H1 (cell line): ENCODE measurements at regions not wholly inside any gene's neighbourhood (a gene's known extent, or its start where the extent isn't known, plus 50 kb on each side); places are given as distances from the start of the nearest gene placed in this dataset.

Experiments
- SP4 ChIP-seq: IDR thresholded peaks from 2 replicates; pipeline ENCODE4 v1.6.1; 2012; ENCODE audit warnings: low read length, inconsistent platforms
- TF ChIP-seq, protein P1 (sequence below): fragments of 300-600 bp; sonication (generic); IDR thresholded peaks from 2 replicates; pipeline ENCODE4 v1.7.1; 2012; ENCODE audit warnings: low read length, moderate library complexity, mild to moderate bottlenecking, inconsistent platforms; ENCODE audit not compliant: insufficient replicate concordance

DNA sequence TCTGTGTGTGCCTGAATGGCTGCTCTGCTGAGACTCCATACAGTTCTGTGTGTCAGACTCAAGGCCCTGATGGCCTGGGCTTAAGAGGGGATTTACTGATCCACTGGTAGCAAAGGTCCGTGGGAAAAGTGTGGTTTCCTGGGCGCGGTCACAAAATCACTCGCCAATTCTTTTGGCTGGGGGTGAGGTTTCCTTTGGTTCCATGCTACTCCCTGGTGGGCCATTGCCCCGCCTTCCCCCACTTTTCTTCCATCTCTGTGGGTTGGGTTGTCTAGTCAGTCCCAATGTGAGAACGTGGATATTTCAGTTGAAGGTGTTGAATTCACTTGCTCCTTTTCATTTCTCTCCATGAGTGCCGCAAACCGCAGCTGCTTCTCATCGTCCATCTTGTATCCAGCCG is 162.7 kb upstream of the NRXN1 start (continued):
- TF ChIP-seq, protein P1, sequence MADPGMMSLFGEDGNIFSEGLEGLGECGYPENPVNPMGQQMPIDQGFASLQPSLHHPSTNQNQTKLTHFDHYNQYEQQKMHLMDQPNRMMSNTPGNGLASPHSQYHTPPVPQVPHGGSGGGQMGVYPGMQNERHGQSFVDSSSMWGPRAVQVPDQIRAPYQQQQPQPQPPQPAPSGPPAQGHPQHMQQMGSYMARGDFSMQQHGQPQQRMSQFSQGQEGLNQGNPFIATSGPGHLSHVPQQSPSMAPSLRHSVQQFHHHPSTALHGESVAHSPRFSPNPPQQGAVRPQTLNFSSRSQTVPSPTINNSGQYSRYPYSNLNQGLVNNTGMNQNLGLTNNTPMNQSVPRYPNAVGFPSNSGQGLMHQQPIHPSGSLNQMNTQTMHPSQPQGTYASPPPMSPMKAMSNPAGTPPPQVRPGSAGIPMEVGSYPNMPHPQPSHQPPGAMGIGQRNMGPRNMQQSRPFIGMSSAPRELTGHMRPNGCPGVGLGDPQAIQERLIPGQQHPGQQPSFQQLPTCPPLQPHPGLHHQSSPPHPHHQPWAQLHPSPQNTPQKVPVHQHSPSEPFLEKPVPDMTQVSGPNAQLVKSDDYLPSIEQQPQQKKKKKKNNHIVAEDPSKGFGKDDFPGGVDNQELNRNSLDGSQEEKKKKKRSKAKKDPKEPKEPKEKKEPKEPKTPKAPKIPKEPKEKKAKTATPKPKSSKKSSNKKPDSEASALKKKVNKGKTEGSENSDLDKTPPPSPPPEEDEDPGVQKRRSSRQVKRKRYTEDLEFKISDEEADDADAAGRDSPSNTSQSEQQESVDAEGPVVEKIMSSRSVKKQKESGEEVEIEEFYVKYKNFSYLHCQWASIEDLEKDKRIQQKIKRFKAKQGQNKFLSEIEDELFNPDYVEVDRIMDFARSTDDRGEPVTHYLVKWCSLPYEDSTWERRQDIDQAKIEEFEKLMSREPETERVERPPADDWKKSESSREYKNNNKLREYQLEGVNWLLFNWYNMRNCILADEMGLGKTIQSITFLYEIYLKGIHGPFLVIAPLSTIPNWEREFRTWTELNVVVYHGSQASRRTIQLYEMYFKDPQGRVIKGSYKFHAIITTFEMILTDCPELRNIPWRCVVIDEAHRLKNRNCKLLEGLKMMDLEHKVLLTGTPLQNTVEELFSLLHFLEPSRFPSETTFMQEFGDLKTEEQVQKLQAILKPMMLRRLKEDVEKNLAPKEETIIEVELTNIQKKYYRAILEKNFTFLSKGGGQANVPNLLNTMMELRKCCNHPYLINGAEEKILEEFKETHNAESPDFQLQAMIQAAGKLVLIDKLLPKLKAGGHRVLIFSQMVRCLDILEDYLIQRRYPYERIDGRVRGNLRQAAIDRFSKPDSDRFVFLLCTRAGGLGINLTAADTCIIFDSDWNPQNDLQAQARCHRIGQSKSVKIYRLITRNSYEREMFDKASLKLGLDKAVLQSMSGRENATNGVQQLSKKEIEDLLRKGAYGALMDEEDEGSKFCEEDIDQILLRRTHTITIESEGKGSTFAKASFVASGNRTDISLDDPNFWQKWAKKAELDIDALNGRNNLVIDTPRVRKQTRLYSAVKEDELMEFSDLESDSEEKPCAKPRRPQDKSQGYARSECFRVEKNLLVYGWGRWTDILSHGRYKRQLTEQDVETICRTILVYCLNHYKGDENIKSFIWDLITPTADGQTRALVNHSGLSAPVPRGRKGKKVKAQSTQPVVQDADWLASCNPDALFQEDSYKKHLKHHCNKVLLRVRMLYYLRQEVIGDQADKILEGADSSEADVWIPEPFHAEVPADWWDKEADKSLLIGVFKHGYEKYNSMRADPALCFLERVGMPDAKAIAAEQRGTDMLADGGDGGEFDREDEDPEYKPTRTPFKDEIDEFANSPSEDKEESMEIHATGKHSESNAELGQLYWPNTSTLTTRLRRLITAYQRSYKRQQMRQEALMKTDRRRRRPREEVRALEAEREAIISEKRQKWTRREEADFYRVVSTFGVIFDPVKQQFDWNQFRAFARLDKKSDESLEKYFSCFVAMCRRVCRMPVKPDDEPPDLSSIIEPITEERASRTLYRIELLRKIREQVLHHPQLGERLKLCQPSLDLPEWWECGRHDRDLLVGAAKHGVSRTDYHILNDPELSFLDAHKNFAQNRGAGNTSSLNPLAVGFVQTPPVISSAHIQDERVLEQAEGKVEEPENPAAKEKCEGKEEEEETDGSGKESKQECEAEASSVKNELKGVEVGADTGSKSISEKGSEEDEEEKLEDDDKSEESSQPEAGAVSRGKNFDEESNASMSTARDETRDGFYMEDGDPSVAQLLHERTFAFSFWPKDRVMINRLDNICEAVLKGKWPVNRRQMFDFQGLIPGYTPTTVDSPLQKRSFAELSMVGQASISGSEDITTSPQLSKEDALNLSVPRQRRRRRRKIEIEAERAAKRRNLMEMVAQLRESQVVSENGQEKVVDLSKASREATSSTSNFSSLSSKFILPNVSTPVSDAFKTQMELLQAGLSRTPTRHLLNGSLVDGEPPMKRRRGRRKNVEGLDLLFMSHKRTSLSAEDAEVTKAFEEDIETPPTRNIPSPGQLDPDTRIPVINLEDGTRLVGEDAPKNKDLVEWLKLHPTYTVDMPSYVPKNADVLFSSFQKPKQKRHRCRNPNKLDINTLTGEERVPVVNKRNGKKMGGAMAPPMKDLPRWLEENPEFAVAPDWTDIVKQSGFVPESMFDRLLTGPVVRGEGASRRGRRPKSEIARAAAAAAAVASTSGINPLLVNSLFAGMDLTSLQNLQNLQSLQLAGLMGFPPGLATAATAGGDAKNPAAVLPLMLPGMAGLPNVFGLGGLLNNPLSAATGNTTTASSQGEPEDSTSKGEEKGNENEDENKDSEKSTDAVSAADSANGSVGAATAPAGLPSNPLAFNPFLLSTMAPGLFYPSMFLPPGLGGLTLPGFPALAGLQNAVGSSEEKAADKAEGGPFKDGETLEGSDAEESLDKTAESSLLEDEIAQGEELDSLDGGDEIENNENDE, result no peak
- TF ChIP-seq SP4, result no peak
